ENCODE measurements at regions not wholly inside any gene's neighbourhood (a gene's known extent, or its start where the extent isn't known, plus 50 kb on each side); places are given as distances from the start of the nearest gene placed in this dataset.

- TF ChIP-seq, protein P1, sequence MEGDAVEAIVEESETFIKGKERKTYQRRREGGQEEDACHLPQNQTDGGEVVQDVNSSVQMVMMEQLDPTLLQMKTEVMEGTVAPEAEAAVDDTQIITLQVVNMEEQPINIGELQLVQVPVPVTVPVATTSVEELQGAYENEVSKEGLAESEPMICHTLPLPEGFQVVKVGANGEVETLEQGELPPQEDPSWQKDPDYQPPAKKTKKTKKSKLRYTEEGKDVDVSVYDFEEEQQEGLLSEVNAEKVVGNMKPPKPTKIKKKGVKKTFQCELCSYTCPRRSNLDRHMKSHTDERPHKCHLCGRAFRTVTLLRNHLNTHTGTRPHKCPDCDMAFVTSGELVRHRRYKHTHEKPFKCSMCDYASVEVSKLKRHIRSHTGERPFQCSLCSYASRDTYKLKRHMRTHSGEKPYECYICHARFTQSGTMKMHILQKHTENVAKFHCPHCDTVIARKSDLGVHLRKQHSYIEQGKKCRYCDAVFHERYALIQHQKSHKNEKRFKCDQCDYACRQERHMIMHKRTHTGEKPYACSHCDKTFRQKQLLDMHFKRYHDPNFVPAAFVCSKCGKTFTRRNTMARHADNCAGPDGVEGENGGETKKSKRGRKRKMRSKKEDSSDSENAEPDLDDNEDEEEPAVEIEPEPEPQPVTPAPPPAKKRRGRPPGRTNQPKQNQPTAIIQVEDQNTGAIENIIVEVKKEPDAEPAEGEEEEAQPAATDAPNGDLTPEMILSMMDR (IDR thresholded peaks at IDR 0.05): no peak
- no peak for TF ChIP-seq POLR2A (IDR thresholded peaks at IDR 0.05)
Observed at GRCh38 chr10:105597312-105597711, 956.2 kb downstream of the SORCS3 start.

Measured in uterus (tissue), 2 donors.